HepG2 (cell line): ENCODE measurements at regions not wholly inside any gene's neighbourhood (a gene's known extent, or its start where the extent isn't known, plus 50 kb on each side); places are given as distances from the start of the nearest gene placed in this dataset.

ENCODE experiments used
- CTCF ChIP-seq: sonication (generic); formaldehyde crosslinking; IDR thresholded peaks from 2 replicates; pipeline ENCODE4 v1.5.0; 2020; ENCODE audit warnings: mild to moderate bottlenecking, missing genetic modification reagents, moderate library complexity
- DRAP1 ChIP-seq: IDR thresholded peaks from 2 replicates; pipeline ENCODE4 v1.6.1; 2016; ENCODE audit warnings: missing genetic modification reagents, missing compliant biosample characterization
- FOXM1 ChIP-seq: sonication (generic); formaldehyde crosslinking; IDR thresholded peaks from 2 replicates; pipeline ENCODE4 v1.5.0; 2020; ENCODE audit warnings: missing genetic modification reagents
- HDAC2 ChIP-seq: sonication (generic); formaldehyde crosslinking; IDR thresholded peaks from 2 replicates; pipeline ENCODE4 v1.4.0; 2020; ENCODE audit warnings: missing genetic modification reagents
- POLR2AphosphoS5 ChIP-seq: IDR thresholded peaks from 2 replicates; pipeline ENCODE4 v1.6.1; 2012; ENCODE audit warnings: low read depth, low read length
- TAF1 ChIP-seq: sonication (generic); formaldehyde crosslinking; IDR thresholded peaks from 2 replicates; pipeline ENCODE4 v1.4.0; 2020; ENCODE audit warnings: missing genetic modification reagents
- ZNF513 ChIP-seq: sonication (generic); formaldehyde crosslinking; conservative IDR thresholded peaks from 2 replicates; pipeline ENCODE4 v1.5.0; 2020; ENCODE audit warnings: missing genetic modification reagents
- ZNF530 ChIP-seq: sonication (generic); formaldehyde crosslinking; IDR thresholded peaks from 2 replicates; pipeline ENCODE4 v1.5.0; 2020; ENCODE audit warnings: low read depth, mild to moderate bottlenecking, missing genetic modification reagents
- ZNF644 ChIP-seq: IDR thresholded peaks from 2 replicates; pipeline ENCODE4 v1.6.1; 2016; ENCODE audit warnings: low read depth

GRCh38 chr10:132476146-132477065, 61.2 kb upstream of the INPP5A start:
- TF ChIP-seq CTCF (CRISPR knock-in tag) (no peak), ZNF513 (CRISPR knock-in tag) (no peak), HDAC2 (CRISPR knock-in tag) (no peak), FOXM1 (CRISPR knock-in tag) (no peak), ZNF530 (CRISPR knock-in tag) (no peak), DRAP1 (no peak), TAF1 (CRISPR knock-in tag) (no peak), POLR2AphosphoS5 (no peak), ZNF644 (no peak)
